ENCODE measurements at regions not wholly inside any gene's neighbourhood (a gene's known extent, or its start where the extent isn't known, plus 50 kb on each side); places are given as distances from the start of the nearest gene placed in this dataset.

DNA sequence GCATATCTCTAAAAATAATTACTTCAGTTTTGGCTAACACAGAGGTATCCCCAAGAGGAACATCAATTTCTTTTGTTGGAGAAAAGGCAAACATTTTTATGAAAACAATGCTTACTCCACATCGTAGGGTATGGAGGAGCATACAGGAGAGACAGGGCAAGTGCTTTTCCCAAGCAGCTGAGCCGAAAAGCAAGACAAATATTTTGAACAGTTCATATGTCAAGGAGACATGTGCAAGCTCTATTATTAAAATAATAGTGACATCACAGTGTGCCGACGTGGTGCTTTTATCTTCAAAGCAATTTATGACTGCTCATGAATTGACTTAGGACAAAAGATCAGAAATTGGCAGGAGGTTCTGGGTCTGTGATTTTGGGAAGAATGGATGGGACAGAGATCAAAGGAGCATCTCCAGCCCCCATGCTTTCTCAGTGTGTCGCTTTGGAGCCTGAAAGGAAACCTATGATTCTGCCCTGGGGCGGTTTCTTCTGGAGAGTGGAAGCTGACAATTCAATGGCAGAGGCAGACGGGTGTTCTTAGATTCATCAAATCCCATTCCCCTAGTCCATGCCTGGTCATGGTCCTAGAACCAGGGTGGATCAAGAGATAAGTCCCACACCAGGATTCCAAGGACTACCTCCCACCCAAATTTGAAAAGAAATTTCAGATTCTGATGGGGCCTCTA, 97.1 kb downstream of the JCAD start:
- DNase-seq = no peak

DNA sequence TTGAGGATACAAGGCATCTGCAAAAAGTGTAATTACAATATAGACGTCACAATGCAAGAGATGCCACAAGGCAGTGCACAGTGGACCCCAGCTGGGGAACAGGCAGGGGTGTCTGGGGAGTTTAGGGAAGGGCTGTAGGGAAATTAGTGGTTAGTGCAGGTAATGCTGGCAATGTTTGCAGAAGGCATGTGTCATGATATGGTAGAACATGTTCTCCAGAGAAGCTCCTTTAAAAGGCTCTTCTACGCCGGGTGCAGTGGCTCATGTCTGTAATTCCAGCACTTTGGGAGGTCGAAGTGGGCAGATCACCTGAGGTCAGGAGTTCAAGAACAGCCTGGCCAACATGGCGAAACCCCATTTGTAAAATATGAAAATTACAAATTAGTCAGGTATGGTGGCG, 98.0 kb downstream of the JCAD start:
- no peak for DNase-seq

DNA sequence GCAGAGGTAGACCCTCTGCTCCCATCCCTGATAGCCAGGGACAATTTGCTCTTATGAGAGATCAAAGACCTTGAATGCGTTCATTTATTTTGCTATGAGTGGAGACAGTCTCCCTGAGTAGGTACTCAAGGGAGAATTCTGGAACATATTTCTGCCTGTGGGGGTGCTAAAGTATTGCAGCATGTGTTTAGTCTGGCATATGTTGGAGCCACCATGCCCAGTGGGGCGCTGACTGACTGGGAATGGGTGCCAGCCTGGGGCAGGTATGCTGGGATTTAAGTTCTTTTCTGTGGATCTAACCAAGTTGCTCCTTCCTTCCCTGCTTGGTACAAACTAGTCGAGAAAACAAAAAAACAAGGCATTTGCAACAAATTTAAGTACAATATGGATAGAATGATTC, 99.1 kb downstream of the JCAD start:
- no peak for DNase-seq

DNA sequence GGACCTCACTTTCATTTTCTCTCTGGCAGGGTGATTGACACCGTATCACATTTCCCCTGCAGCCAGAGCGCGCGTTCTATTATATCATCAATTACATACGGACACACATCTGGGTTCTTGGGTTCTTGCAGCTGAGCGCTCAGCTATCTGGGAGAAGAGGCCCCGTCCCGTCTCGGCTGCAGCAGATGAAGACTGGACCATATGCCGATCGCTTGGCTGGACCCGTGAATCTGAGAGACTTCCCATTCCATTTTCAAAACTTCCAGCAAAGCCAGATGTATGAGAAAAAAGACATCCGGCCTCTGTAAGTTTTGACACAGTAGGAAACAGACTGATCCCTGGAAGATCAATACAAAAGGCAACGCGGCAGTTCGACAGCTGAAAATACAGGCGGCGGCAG, 99.8 kb downstream of the JCAD start:
- DNase-seq = peak; percentile 66

DNA sequence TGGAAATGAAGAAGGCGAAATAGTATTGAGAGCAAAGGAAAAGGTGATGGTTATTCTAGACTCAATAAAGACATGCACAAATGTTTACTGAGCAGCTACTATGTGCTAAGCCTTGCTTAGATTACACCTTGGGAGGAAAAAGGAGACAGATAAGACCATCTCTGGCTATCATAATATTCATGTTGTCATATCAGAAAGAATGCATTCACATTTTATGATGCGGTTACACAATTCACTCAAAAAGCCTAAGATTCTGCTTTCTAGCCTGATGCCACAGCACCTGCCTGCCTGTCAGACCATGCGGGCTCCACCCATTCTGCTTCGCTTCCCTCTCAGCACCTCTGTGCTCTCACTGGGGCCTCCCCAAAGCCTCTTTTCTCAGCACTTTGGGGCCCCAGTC, 100.9 kb downstream of the JCAD start:
- DNase-seq = no peak

DNA sequence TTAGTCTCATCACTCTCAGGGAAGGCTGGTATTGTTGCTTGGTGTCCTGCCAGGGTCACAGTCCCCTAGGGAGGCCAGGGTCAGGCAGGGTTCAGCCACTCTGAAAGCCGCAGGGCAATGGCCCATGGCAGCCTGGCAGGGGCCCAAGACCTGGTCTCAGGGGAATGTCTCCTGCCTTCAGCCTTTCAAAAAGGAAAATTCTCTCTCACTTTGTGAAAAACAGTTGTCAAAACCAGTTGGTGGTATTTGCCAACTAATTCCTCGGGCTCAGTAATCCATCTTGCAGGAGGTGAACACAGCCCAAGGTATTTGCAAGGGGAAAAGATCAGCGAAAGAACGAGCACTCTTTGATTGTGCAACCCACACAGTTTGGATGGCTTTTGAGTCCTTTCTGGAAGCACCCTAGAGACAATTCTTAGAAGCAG, 101.5 kb downstream of the JCAD start:
- peak; percentile 64 for DNase-seq

DNA sequence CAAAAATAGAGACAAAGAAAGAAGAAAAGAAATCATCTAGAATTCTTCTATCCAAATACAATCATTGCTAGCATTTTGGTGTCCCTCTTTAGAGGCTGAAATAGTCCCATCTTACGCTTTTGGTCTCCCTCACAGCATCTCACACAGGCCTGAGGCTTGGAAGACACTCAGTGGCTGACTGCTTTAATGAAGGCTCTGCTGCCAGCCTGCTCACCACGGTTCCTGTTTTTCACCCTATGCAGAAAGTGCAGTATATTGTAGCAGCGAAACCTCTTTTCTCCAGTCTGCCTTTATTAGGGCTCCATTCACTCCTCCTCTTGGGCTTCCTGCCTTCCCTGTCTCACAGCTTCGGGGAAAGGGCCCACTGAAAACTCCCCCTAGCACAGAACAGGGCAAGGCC, 102.2 kb downstream of the JCAD start:
- no peak for DNase-seq

DNA sequence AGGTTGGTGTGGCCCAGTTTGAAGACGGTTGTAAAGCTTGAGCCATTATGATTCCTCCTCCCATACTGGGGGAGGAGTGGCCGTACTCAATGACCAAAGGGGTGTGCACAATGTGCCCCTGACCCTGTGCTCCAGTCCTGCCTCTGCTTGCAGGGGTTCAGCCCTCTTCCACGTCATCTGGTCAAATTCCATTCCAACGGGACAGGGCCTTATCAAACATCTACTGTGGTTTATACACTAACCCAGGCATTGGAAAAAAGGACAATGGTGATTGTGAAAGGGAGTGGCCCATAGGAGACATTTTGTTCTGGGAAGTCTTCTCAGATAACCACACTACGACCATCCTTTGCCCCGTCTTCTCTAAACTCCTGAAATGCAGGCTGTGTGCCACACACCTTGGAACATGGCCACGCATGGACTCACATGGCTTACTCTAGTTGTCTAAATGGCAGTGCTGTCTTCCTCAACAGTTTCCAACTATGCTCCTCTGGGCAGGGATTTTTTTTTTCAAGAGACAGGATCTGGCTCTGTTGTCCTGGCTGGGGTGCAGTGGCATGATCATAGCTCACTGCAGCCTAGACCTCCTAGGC, 103.0 kb downstream of the JCAD start:
- DNase-seq = no peak

DNA sequence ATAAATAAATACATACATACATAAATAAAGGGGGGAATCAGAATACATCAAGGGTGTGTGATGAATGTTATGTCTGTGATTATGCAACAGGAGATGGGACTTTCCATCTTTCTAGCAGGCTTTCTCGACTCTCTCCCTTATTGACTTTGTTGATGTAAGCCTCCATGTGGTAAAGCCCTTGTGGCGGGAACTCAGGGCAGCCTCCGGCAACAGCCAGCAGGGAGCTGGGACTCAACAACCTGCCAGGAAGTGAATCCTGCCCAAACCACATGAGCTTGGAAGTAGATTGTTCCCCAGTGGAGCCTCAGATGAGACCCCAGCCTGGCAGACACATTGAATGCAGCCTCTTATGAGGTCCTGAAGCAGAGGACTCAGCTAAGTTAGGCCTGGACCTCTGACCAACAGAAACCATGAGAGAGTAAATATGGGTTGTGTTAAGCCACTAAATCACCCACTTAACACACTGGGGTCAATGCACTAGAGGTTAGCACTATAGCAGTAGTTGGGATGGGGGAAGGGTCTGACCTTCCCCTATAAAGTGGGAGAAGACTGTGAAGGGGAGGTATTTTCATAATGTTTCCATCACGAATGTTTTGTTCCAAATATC, 104.0 kb downstream of the JCAD start:
- peak; percentile 49 for DNase-seq

DNA sequence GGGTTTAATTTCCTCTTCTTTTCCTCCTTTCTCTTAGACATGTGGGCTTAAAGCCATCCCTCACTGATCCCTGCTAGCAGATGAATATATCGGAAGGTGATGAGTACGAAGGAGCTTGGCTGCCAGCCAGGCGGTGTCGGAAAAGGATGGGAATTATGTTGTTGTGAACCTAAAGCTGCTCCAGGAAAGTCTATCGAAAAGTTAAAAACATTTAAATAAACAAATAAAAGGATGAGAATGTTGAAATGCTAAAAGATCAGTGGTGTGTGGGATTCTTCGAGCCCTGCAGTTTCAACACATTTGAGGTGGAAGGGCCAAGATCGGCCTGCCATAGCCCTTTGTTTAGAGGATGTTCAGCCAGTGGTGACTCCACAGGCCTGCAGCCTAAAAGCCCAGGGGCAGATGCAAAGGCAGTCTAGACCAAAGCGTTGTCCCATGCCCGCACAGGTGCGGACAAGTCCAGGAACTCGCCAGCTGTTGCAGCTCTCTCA, 107.9 kb downstream of the JCAD start:
- no peak for DNase-seq

DNA sequence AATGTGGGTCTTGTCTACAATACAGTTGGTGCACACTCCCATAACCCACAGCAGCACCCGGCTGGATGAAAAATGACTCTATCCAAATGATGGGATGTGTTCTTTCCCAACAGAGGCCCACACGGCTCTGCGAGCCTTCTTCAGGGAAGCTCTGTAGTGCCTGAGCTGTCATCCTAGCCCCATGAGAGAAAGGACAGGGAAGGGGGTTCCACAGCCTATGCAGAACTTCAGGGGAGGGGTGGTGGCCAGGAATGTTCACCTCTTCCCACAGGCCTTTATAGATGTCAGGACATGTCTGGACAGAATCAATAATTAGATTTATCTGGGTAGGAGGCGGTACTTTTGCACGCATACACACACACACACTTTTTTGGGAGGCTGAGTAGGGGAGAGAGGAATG, 109.0 kb downstream of the JCAD start:
- no peak for DNase-seq

DNA sequence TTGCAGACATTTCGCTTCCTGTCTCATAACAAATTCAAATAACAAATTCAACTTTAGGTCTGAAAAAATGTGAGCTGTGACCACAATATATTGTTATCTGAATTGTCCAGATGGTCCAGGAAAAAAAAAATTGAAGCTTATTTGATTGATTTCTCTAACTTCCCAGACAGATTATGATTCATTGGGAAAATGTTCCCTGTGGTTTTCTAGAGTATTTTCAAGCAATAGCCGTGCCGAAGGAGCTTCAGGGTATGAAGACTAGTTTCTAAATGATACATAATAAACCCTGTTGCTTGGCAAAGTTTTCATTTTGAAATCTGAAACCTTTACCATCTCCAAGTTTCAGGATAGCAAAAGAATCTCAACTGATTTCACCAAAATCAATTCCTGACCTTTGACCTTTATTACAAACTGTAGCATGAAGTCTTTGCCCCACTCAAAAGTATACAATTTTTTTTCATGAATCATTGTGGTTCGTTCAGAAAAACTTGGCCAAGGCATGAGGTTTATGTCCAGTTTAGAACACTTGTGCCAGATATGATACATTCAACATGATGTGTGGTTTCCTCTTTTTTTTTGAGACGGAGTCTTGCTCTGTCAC, 109.9 kb downstream of the JCAD start:
- no peak for DNase-seq

DNA sequence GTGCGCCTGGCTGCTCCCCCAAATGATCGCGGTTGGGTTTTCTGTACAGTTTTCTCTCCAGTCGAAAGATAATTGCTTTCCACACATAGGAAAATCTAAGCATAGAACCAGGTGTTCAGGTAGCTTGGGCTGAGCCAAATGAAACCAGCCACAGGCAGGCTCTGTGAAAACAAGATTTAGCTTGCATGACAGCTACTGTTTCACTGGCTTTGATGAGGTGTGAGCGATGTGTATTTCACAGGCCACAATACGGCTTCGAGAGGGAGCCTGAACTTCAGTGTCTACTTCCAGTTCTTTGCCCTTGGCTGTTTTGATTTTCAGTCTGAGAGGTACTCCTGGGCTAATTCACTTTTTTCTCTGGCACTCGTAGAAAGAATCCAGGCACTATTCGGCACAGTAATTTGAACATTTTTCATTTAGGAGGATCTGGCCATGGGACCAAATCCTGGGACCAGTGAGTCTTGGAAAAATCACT, 110.5 kb downstream of the JCAD start:
- DNase-seq = peak; percentile 68

DNA sequence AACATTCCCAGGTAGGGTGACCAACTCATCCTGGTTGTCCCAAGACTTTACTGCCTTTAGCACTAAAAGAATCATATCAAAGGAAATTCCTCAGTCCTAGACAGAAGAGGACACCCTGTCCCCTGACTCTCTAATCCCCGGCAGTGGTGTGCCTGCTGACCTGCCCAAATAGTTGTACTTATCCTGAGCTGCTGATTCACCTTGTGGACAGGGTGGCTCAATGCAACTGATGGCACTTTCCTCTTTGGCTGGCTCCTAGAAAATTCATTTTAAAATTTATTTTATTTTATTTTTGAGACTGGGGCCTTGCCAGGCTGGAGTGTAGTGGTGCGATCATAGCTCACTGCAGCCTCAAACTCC, 111.7 kb downstream of the JCAD start:
- no peak for DNase-seq

DNA sequence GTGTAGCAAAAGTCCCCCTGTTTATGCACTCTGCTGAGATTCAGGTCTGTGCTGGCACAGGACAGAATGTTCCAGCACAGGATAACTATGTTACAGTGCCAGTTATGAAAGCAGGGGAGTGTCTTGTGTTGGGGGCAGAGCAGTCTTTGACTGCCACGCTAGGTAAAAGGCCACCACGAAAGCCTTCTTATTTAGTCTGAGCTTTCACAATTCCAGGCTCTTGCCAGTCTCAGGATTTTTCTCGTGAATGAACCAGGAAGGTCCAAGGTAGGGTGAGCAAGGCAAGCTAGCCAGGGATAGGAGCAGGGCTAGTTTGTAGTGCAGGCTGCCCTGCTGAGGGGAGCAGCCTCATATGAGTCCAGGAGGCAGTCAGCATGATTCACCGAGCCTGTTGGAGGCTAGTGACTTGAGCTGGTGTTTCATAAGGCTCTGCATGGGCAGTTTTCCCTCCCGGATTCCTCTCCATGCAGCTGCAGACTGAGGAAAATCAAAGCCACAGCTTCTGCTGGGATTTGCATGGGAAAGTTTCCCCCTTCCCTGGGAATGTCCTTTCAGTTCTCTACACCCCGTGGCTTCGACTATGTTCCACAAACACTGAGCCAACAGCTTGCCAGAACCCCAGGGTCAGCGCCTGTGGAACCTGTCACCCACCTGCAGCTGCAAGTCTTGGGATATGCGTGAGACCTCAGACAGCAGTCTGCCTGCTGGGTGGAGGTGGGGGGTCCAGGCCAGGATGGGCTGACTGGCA, 112.3 kb downstream of the JCAD start:
- peak; percentile 35 for DNase-seq

DNA sequence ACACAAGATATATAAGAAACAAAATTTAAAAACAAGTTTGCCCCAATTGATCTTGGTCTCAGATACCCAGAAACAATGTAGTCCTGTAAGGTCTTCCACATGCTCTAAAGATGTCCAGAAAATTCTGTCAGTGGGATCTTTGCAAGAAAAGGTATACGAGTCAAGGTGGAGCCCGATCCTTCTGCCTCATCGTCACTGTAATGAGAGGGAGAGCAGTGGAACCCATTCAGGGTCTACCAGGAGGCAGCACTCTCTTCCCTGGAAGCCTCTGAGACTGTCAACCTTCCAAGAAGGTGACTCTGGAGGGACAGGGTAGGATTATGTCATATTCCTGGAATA, 112.8 kb downstream of the JCAD start:
- no peak for DNase-seq

DNA sequence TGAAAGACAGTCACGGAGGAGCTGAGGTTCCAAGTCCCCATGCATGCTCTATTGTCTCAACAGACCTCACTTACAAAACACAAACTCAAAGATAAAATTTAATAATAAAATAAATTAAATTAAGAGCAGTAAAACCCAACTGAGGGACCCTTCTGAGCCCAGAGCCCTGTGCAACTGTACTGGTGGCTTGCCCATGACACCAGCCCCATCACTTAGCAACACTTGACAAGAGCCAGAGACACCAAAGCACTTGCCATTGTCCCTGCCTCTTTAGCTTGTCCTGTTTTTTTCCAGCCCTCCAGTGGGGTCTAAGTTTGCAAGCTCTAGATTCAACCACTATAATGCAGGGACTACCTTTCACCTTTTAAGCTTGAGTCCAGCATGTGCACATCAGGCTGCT, 117.9 kb downstream of the JCAD start:
- DNase-seq = no peak

DNA sequence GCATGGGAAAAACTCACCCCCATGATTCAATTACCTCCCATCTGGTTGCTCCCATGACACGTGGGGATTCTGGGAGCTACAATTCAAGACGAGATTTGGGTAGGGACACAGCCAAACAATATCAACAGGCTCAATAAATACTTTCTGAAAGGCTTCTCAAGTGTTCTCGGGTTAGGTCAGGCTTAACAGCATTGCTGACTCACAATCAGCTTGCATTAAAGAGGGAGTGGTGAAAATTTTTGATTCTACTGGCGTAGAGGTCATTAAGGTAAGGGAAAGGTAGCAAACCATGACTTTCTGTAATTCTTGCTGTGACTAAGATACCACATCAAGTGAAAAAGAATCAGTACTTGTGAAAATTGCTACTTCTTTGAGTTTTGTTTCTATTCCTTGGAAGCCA, 126.4 kb downstream of the JCAD start:
- no peak for DNase-seq

DNA sequence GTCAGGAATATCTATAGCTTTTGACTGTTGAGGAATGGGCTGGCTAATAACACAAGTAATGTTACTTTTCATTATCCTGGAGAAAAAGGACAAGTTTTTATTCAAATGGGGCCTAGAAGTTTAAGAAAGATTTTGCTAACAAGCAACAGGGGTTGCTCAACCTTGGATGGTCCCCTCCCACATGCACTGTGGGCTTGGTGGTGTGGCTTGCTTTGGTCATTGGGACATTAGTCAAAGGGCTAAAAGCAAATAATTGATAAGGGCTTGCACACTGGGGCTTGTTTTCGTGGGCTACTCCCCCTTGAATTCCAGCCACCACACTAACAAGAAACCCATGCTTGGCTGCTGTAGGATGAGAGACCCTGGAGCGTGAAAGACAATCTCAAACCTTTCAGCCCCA, 127.6 kb downstream of the JCAD start:
- no peak for DNase-seq

DNA sequence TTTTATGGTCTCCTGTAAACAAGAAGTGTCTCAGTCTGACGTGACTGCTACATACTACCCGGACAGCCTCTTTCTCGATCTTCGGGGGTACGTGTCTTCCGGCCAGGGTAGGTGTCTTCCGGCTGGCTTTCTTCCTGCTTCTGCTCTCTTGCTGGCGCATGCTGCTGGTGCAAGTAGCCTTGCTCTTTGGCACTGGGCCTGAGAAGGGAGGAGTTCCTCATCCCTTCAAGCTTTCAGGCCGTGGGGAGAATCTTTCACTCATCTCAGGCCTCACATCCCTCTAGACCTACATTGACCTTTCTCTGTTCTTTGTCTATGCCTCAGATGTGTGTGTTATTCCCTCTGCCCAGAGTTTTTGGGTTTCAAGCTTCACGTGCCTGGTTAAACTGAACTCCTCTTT, 130.4 kb downstream of the JCAD start:
- no peak for DNase-seq

DNA sequence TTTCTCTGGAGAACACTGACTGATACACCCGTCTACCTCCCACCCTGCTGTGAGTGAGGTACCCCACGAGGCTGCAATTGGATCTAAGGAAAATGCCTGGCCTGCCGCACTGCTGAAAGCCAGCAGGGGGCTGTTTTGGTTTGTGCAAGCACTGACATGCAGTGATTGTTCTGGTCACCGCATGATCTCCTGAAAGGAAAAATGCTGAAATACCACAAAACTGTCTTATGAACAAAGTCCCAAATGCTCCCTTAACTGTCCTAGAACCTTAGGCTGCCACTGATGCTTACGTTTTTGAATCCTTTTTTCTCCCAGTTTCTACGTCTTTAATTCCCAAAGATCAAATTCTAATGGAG, 132.7 kb downstream of the JCAD start:
- DNase-seq = no peak

DNA sequence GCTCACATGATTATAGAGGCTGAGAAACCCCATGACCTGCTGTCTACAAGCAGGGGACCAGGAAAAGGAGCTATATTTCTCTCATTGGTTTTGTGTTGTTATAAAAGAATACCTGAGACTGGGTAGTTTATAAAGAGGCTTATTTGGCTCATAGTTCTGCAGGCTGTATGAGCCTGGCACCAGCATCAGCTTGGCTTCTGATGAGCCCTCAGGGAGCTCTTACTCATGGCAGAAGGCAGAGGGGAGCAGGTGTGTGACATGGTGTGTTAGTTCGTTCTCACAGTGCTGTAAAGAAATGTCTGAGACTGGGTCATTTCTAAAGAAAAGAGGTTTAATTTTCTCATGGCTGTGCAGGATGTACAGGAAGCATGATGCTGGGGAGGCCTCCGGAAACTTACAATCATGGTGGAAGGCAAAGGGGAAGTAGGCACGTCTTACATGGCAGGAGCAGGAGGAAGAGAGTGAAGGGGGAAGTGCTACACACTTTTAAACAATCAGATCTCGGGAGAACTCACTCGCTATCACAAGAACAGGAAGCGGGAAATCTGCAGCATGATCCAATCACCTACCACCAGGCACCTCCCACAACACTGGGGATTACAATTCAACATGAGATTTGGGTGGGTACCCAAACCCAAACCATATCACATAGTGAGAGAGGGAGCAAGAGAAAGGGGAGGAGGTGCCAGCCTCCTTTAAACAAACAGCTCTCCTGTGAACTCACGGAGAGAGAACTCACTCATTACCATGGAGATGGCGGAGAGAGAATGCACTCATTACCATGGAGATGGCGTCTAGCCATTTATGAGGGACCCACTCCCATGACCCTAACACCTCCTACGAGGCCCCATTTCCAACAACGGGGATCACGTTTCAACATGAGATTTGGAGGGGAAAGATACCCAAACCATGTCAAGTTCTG, 133.4 kb downstream of the JCAD start:
- no peak for DNase-seq

Data from femur (tissue), 1 donor.